ENCODE measurements at regions not wholly inside any gene's neighbourhood (a gene's known extent, or its start where the extent isn't known, plus 50 kb on each side); places are given as distances from the start of the nearest gene placed in this dataset.

DNA sequence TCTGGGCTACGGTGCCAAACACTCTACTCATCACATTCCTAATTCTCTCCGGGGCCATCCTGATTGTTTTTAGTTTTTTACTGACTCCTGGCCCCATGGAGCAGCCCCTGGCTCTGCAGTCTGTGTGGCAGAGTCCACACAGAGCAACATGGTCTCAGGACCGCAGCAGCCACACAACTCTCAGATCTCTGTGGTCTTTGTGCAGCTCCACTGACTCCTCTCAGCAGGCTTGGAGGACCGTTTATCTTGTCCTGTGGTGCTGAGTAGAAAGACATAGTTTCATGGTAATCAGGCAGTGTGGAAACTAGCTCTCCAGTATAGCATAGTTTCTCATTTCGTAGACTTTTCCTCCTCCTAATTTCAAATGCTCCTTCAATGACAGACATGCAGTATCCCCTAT is 168.4 kb downstream of the EDN1 start:
- no peaks in the 10 kb centered on the region for H3K36me3 Mint-ChIP-seq (ENCODE audit: low read depth)
- peaks cover 15% of the 10 kb centered on the region for H3K9me3 Mint-ChIP-seq
- H3K27me3 ChIP-seq (ENCODE audit: control insufficient read depth, insufficient read depth, low read length, poor library complexity, severe bottlenecking): no peaks in the 10 kb centered on the region
- no peak for DNase-seq
- no peak overlapping the region for H3K9ac ChIP-seq (ENCODE audit: extremely low read depth, low read length, poor library complexity, severe bottlenecking)
- WGBS, 2 experiments (ENCODE audit: insufficient coverage in 1 of 2, insufficient read length in 1 of 2): 63 to 82% methylated on average over 3 to 5 of the region's 5 CpGs
- TF ChIP-seq, protein P1, sequence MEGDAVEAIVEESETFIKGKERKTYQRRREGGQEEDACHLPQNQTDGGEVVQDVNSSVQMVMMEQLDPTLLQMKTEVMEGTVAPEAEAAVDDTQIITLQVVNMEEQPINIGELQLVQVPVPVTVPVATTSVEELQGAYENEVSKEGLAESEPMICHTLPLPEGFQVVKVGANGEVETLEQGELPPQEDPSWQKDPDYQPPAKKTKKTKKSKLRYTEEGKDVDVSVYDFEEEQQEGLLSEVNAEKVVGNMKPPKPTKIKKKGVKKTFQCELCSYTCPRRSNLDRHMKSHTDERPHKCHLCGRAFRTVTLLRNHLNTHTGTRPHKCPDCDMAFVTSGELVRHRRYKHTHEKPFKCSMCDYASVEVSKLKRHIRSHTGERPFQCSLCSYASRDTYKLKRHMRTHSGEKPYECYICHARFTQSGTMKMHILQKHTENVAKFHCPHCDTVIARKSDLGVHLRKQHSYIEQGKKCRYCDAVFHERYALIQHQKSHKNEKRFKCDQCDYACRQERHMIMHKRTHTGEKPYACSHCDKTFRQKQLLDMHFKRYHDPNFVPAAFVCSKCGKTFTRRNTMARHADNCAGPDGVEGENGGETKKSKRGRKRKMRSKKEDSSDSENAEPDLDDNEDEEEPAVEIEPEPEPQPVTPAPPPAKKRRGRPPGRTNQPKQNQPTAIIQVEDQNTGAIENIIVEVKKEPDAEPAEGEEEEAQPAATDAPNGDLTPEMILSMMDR (conservative IDR thresholded peaks at IDR 0.05): no peak
- H3K27me3 Mint-ChIP-seq (ENCODE audit: insufficient read depth): peaks cover 12% of the 10 kb centered on the region
- H3K27ac ChIP-seq (ENCODE audit: low read depth, low read length): no peak overlapping the region
- no peak overlapping the region for H3K4me3 Mint-ChIP-seq
- peaks cover 8% of the 10 kb centered on the region for H3K9me3 ChIP-seq (ENCODE audit: control insufficient read depth, low read length)
- H3K36me3 ChIP-seq (ENCODE audit: control insufficient read depth, insufficient read depth, low read length): no peaks in the 10 kb centered on the region
- H3K4me1 ChIP-seq (ENCODE audit: control insufficient read depth, insufficient read depth, low read length): no peaks in the 10 kb centered on the region
- H3K27ac Mint-ChIP-seq: no peak overlapping the region
- no peak overlapping the region for H3K4me3 ChIP-seq (ENCODE audit: low read length)
- H3K4me1 Mint-ChIP-seq: peaks cover 2% of the 10 kb centered on the region

DNA sequence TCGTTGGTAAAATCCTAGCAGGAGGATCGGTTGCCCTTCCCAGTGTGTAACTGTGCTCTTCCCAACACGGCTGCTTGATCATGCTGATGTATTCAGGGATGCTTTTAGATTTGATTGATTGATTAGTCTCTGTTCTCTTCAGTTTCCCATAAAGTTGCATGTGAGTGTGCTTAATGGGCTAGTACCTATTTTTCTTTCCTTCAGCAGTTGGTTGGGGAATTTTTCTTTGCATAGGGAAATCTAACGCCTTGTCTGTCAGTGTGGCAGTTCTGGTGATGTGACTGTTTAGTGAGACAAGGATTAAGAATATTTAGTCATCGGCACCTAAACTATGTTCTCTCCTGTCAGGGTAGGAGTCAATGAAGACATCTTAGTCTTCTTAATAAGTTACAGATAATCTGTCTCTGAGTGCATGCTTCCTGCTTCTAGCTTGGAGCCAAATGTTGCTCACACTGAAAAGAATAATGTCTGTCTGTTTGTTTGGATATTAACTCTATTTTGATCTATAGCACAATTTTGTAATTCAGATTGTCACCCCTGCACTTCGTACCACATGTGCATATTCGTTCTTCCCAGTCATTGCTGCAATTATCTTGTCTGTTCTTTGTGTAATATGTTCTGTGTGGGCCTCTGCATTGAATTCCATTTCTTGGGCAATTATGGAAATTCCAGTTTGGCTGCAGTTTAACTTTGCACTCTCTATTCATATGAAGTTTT is 169.9 kb downstream of the EDN1 start:
- Mint-ChIP-seq H3K4me1 (peaks cover 2% of the 10 kb centered on the region), H3K4me3 (no peak overlapping the region), H3K27ac (no peak overlapping the region), H3K27me3 (ENCODE audit: insufficient read depth) (peaks cover 10% of the 10 kb centered on the region), H3K9me3 (peaks cover 3% of the 10 kb centered on the region), H3K36me3 (ENCODE audit: low read depth) (no peaks in the 10 kb centered on the region)
- TF ChIP-seq, protein P1 (conservative IDR thresholded peaks at IDR 0.05): no peak
- Histone ChIP-seq H3K9ac (ENCODE audit: extremely low read depth, low read length, poor library complexity, severe bottlenecking) (no peak overlapping the region), H3K4me1 (ENCODE audit: control insufficient read depth, insufficient read depth, low read length) (no peaks in the 10 kb centered on the region), H3K27me3 (ENCODE audit: control insufficient read depth, insufficient read depth, low read length, poor library complexity, severe bottlenecking) (no peaks in the 10 kb centered on the region), H3K36me3 (ENCODE audit: control insufficient read depth, insufficient read depth, low read length) (no peaks in the 10 kb centered on the region), H3K27ac (ENCODE audit: low read depth, low read length) (no peak overlapping the region), H3K9me3 (ENCODE audit: control insufficient read depth, low read length) (no peaks in the 10 kb centered on the region), H3K4me3 (ENCODE audit: low read length) (no peak overlapping the region)
- DNase-seq: no peak
- 83 to 86% methylated on average over 5 to 7 of the region's 7 CpGs for WGBS, 2 experiments (ENCODE audit: insufficient coverage in 1 of 2, insufficient read length in 1 of 2)

DNA sequence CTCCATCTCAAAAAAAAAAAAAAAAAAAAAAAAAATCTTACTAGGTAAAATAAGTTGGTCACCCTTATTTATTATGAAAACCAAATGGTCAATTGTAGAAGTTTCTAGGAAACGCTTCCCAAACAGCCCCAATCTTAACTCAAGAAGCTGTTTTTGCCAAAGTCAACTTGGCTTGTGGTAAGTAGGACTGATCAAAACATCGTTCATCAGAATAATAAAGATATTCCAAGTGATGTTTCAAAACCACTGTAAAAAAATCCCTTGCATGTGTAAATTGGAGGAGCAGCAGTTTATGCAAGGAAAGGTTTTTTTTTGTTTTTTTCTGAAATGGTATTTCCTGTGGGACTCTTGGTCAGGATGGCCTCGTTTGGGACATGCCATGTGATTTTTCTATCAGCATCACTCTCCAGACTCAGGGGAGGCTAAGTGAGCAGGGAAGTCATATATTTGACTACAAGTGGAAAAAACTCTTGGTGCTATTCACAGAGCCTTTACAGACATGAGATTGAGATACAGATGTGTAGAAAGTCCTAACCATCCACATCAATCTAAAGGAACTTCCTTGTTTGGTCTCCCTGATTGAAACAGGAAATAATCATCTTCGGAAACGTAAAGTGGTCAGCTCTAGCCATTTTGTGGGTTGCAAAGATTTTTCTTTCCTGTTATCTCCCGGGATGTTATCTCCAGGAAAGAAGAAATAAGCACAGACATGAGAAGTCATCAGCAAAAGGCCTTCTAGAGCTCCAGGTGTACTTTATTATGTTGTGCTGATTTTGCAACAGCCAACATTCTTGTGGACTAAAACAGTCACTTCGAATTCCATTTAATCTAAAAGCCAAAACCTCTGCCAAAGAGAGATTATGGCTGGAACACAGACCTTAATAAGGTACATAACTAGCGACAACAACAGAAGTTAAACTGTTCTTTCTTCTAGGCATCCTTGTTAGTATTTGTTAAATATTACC is 177.8 kb downstream of the EDN1 start:
- TF ChIP-seq, protein P1 (conservative IDR thresholded peaks at IDR 0.05): no peak
- Mint-ChIP-seq H3K27ac (no peak overlapping the region), H3K27me3 (ENCODE audit: insufficient read depth) (no peaks in the 10 kb centered on the region), H3K4me3 (no peak overlapping the region), H3K36me3 (ENCODE audit: low read depth) (no peaks in the 10 kb centered on the region), H3K4me1 (peaks cover 5% of the 10 kb centered on the region), H3K9me3 (no peaks in the 10 kb centered on the region)
- Histone ChIP-seq H3K9ac (ENCODE audit: extremely low read depth, low read length, poor library complexity, severe bottlenecking) (no peak overlapping the region), H3K4me3 (ENCODE audit: low read length) (no peak overlapping the region), H3K9me3 (ENCODE audit: control insufficient read depth, low read length) (no peaks in the 10 kb centered on the region), H3K4me1 (ENCODE audit: control insufficient read depth, insufficient read depth, low read length) (peaks cover 5% of the 10 kb centered on the region), H3K36me3 (ENCODE audit: control insufficient read depth, insufficient read depth, low read length) (no peaks in the 10 kb centered on the region), H3K27ac (ENCODE audit: low read depth, low read length) (no peak overlapping the region), H3K27me3 (ENCODE audit: control insufficient read depth, insufficient read depth, low read length, poor library complexity, severe bottlenecking) (no peaks in the 10 kb centered on the region)
- no peak for DNase-seq
- whole genome bisulfite sequencing, 2 experiments (ENCODE audit: insufficient coverage in 1 of 2, insufficient read length in 1 of 2): 90 to 92% methylated on average over 5 to 8 of the region's 8 CpGs
